T-helper 1 cell treated with Interleukin-12 subunit alpha and Interleukin-12 subunit beta and Interleukin-4 antibody, amounts not matched to agents 30 ng/mL and 1 ng/mL, for 36 hours (primary cell): ENCODE measurements at regions not wholly inside any gene's neighbourhood (a gene's known extent, or its start where the extent isn't known, plus 50 kb on each side); places are given as distances from the start of the nearest gene placed in this dataset.
"Not testable (repeated sequence)": the region's sequence is repeated elsewhere in the genome, so short reads cannot be mapped to it uniquely, and the experiment has no call there.

Experiments
- intact Hi-C: fragments of 100-400 bp; cut with micrococcal nuclease; formaldehyde crosslinking; loops from one replicate; pipeline ENCODE4 v1.15.1; 2024

DNA sequence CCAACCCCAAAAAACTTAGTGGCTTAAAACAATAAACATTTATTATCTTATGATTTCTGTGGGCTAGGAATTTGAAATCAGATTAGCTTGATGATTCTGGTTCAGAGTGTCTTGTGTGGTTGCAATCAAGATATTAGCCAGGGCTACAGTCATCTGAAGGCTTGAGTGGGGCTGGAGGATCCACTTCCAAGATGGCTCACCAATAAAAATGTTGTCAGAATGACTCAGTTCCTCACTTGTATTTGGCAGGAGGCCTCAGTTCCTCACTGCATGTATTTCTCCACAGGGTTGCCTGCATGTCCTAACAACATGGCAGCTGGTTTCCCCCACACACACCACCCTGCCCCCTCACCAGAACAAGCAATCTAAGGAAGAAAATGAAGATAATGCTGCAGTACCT lies 98.2 kb upstream of the NIPBL start:
- intact Hi-C loops = no loop called here

DNA sequence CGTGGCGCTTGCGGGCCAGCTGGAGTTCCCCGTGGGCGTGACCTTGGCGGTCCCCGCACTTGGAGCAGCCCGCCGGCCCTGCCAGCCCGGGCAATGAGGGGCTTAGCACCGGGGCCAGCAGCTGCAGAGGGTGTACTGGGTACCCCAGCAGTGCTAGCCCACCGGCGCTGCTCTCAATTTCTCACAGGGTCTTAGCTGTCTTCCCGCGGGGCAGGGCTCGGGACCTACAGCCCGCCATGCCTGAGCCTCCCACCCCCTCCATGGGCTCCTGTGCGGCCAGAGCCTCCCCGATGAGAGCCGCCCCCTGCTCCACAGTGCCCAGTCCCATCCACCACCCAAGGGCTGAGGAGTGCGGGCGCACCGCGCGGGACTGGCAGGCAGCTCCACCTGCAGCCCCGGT lies 94.0 kb upstream of the NIPBL start:
- intact Hi-C loops = not testable (repeated sequence)

DNA sequence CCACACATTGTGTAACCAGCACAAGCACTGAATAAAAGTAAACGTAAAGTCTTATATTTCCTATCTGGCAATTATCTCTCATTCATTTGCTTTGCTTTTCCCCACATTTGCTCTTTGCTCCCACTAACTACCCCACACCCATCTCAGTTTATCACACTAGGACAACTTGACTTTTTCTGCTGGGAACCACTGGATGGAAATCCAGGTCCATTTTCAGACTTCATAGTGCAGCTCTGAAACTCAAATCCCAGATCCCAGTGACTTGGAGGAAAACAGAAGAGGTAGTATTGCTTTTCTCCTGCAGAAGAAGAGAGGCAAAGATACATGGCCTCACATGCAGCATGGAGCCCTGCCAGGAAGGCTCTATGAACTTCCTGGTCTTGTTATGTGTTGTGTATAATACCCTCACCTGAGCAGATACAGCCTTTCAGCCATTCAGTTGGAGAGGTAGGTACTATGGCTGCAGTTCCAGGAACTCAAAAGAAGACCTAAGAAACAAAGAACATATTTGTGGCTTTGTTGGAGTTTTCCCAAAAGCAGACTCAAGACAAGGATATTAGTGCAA lies 90.0 kb upstream of the NIPBL start:
- intact Hi-C loops = no loop called here

DNA sequence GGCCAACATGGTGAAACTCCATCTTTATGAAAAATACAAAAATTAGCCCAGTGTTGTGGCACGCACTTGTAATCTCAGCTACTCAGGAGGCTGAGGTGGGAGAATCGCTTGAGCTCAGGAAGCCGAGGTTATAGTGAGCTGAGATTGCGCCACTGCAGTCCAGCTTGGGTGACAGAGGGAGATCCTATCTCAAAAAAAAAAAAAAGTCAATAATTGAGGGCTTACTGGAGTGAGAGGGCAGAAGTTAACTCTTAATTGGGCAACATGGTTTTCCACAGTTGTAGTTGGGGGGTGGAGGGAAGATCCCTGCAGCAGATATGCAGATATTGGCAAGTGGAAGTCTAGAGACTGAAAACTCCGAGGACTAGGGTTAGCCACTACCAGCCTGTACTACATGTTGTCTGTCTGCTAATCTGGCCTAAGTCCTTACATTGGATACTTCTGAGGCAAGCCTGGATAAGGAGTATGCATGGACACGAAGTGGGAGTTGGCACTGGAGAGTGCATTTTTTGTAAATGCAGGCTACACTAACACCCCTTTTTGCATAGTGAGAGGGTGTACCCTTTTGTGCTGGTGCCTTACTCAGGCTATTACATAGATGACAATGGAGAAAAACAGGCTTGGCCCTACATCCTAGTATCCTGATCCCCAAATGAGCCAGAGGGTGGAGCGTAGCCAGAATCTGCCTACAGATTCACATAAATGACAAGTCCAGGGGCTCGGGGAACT lies 89.0 kb upstream of the NIPBL start:
- intact Hi-C loops = no loop called here

DNA sequence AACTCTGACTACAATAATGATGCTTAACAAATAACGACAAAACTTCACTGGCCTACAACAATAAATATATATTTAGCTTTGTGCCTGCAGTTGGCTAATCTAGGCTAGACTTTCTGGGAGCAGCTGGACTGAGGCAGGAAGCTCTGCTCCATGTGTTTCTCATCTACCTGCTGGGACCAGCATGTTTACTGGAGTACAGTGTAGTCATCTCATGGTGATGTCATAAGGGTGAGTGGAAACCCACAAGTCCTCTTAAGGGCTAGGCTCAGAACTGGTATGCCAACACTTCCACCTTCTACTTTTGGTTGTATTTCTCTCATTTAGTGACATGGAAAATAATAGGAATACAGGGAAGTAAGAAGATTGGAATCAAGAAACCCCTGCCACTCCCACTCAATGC lies 85.7 kb upstream of the NIPBL start:
- intact Hi-C loops = no loop called here

DNA sequence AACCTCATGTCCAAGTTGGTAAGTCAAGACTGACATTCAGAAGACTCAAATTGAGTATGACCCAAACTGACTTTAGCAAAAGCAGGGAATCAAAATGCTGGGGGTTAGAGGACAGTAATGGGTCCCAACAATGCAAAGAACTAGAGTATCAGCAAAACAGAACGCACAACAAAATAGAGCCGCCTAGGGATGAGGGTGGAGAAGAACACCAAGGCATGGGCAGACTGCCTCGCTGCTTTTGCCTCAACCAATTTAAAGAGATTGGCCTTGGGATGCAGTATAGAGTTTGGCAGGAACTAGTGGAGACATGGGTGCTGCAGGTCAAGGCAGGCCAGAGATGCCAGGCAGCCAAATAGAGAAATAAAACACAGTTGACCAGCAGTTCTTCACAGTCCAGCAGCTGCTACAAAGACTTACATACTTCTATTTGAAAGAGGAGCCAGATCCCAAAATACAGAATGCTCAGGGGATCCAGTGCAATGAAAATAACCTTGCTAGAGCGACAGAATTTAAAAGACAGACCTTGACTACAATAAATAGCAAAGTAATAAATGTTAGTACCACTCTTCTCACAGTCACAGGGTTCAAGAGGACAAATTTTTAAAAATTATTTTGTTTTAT lies 83.9 kb upstream of the NIPBL start:
- intact Hi-C loops = no loop called here

DNA sequence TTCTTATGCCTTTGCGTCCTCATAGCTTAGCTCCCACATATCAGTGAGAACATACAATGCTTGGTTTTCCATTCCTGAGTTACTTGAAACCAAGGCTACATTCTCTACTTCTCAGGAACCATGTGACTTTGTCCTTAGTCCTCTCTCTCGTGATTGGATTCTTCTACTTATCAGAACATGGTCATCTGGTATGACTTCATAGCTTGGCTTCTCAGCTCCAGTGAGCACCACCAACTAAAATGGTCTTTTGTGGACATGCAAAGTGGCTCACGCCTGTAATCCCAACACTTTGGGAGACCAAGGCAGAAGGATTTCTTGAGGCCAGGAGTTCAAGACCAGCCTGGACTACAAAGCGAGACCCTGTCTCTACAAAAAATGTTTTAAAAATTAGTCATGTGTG lies 81.2 kb upstream of the NIPBL start:
- intact Hi-C loops = no loop called here

DNA sequence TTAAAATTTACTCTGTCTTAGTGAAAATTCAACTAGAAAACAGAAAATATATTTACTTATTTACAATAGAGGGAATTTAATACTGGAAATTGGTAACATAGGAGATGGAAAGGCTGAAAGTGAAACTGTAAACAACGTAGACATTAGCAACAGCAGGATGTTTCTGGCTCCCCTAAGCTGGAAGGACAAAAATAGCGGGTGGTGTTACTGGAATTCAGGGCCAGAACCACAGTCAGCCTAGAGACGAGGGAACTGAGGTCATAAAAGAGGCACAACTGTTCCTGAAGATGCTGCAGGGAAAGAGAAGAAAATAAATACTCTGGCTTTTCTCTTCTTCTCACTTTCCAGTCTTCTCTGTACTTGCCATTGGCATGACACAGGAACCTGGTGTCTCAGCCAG lies 80.4 kb upstream of the NIPBL start:
- intact Hi-C loops = no loop called here

DNA sequence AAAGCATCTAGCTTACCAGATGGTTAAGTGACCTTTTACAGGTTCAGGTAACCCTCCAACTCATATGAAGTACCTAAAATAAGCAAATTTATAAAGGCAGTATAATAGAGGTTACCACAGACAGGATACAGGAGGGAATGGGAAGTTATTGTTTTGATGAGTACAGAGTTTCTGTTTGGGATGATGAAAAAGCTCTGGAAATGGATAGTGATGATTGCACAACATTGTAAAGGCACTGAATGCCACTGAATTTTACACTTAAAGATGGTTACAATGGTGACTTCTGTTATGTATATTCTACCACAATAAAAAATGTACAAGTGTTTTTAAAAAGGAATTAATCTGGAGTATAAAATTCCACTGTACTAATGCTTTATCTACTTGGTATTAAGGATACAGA lies 75.0 kb upstream of the NIPBL start:
- intact Hi-C loops = no loop called here

DNA sequence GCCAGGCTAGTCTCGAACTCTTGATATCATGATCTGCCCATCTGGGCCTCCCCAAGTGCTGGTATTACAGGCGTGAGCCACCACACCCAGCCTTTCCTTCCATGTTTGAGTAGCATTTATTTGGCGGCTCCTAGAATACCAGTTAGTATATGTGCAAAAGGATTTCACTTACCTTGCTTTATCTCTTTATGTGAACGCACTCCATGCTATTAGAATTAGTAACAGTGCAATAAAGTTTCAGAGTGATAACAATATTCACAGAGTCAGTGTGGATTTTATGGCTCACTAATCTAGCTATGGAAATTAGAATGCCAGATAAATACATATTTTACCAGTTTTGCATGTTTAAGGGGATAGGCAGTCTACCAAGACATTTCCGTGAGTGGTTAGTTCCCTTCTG lies 74.4 kb upstream of the NIPBL start:
- intact Hi-C loops = no loop called here

DNA sequence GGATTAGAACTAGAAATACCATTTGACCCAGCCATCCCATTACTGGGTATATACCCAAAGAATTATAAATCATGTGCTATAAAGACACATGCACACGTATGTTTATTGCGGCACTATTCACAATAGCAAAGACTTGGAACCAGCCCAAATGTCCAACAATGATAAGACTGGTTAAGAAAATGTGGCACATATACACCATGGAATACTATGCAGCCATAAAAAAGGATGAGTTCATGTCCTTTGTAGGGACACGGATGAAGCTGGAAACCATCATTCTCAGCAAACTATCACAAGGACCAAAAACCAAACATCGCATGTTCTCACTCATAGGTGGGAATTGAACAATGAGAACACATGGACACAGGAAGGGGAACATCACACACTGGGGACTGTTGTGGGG lies 63.3 kb upstream of the NIPBL start:
- intact Hi-C loops = not testable (repeated sequence)

DNA sequence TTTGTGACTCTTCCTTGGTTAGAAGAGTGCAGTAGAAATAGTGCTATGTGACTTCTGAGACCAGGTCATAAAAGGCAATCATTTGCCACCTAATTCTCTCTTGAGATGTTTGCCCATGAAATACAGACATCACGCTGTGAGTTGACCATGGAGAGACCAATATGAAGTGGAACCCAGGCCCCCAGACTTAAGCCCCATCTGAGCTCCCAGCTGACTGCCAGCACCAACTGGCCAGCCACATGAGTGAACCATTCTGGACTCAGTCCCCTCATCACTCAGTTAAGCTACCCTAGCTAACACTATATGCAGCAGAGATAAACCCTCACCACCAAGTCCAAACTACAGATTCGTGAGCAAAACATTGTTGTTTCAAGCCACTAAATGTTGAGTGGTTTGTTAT lies 60.7 kb upstream of the NIPBL start:
- intact Hi-C loops = no loop called here

DNA sequence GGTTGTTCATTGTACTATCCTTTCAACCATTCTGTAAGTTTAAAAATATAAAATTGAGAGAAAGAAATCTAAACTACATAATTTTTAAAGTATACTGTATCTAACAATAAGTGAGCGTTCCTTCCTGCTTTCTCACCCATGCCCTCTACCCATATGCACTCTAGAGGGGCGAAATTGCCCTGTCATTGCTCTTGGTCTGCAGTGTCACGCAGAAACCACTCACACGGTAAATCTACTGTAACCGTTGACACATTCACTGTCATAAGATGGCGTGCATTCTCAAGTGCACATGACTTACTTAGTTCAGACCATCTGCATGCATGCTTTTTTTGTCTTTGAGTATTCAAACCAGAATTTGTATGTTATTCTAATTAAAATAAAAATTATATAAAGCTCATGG lies 55.7 kb upstream of the NIPBL start:
- intact Hi-C loops = no loop called here

DNA sequence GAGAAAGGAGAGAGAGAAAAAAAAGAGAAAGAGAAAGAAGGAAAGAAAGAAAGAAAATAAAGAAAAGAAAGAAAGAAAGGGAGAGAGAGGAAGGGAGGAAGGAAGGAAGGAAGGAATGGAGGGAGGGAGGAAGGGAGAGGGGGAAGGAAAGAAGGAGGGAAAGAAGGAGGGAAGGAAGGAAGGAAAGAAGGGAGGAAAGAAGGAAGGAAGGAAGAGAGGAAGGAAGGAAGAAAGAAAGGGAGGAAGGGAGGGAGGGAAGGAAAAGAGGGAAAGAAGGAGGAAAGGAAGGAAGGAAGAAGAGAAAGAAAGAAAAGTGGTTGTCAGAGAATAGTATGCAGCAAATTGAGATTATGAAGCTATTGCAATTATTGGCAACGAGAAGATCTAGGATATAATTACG lies 49.9 kb upstream of the NIPBL start:
- intact Hi-C loops = no loop called here
